ENCODE measurements at regions not wholly inside any gene's neighbourhood (a gene's known extent, or its start where the extent isn't known, plus 50 kb on each side); places are given as distances from the start of the nearest gene placed in this dataset.

GRCh38 chr21:35690436-35690835 is 369.9 kb downstream of the SETD4 start:
- no peak overlapping the region for H3K27ac ChIP-seq
- TF ChIP-seq CTCF (conservative IDR thresholded peaks at IDR 0.05), result no peak

GRCh38 chr21:35686156-35686555 is 374.2 kb downstream of the SETD4 start:
- no peak for TF ChIP-seq CTCF (conservative IDR thresholded peaks at IDR 0.05)
- no peak overlapping the region for H3K27ac ChIP-seq

GRCh38 chr21:35683664-35684304 is 376.5 kb downstream of the SETD4 start:
- TF ChIP-seq CTCF (conservative IDR thresholded peaks at IDR 0.05), result no peak

GRCh38 chr21:35682904-35683549 is 377.3 kb downstream of the SETD4 start:
- H3K27ac ChIP-seq, result no peak overlapping the region
- TF ChIP-seq CTCF (conservative IDR thresholded peaks at IDR 0.05), result no peak

More at GRCh38 chr21:35683664-35684304, 376.5 kb downstream of the SETD4 start:
- H3K27ac ChIP-seq, result no peak overlapping the region

GRCh38 chr21:35681946-35682345 is 378.4 kb downstream of the SETD4 start:
- no peak overlapping the region for H3K27ac ChIP-seq
- no peak for TF ChIP-seq CTCF (conservative IDR thresholded peaks at IDR 0.05)

- TF ChIP-seq CTCF (conservative IDR thresholded peaks at IDR 0.05), result no peak
- H3K27ac ChIP-seq, result no peak overlapping the region
Observed at GRCh38 chr21:35679076-35679475, 381.2 kb downstream of the SETD4 start.

GRCh38 chr21:35678393-35678792 is 381.9 kb downstream of the SETD4 start:
- no peak overlapping the region for H3K27ac ChIP-seq
- TF ChIP-seq CTCF (conservative IDR thresholded peaks at IDR 0.05), result no peak

Measured in VCaP (cell line).